Activated CD8-positive, alpha-beta T cell treated with anti-CD3 and anti-CD28 coated beads for 36 hours (primary cell): ENCODE measurements at regions not wholly inside any gene's neighbourhood (a gene's known extent, or its start where the extent isn't known, plus 50 kb on each side); places are given as distances from the start of the nearest gene placed in this dataset.

Source experiments
- ATAC-seq: fragments of 200-7000 bp; cut with Tn5 transposase; one replicate; pipeline ENCODE4 v1.10.0; 2021; ENCODE audit warnings: mild to moderate bottlenecking, moderate library complexity
- CTCF ChIA-PET: fragments of 350-600 bp; sonication (Branson Sonifier 250); formaldehyde crosslinking; loops from one replicate; lab custom pipeline; 2021; ENCODE audit warnings: antibody characterized with exemption; lab: Charles Lee
- POLR2A ChIA-PET: fragments of 350-600 bp; sonication (Branson Sonifier 250); formaldehyde crosslinking; loops from one replicate; lab custom pipeline; 2021; ENCODE audit warnings: antibody characterized with exemption; lab: Charles Lee
- DNase-seq: peaks from one replicate; pipeline ENCODE4 v3.0.0-alpha.2; 2020
- H3K27ac Mint-ChIP-seq: one replicate; pipeline ENCODE4 v1.8.0; 2021; ENCODE audit warnings: mild to moderate bottlenecking, mixed read lengths
- H3K27me3 Mint-ChIP-seq: one replicate; pipeline ENCODE4 v1.8.0; 2021; ENCODE audit warnings: mixed read lengths
- H3K36me3 Mint-ChIP-seq: one replicate; pipeline ENCODE4 v1.8.0; 2021; ENCODE audit warnings: low read depth, mixed read lengths
- H3K4me1 Mint-ChIP-seq: one replicate; pipeline ENCODE4 v1.8.0; 2021; ENCODE audit warnings: low read depth, mixed read lengths
- H3K4me3 Mint-ChIP-seq: one replicate; pipeline ENCODE4 v1.8.0; 2021; ENCODE audit warnings: mild to moderate bottlenecking, moderate library complexity, mixed read lengths
- H3K9me3 Mint-ChIP-seq: one replicate; pipeline ENCODE4 v1.8.0; 2021; ENCODE audit warnings: mixed read lengths
- CTCF ChIP-seq: fragments of 200-600 bp; IDR thresholded peaks from one replicate; pipeline ENCODE4 v1.8.0; 2022; ENCODE audit warnings: antibody characterized with exemption, mild to moderate bottlenecking
- intact Hi-C: fragments of 100-400 bp; cut with micrococcal nuclease; formaldehyde crosslinking; loops from one replicate; pipeline ENCODE4 v1.10.0; 2022

- no peak for TF ChIP-seq CTCF
- POLR2A ChIA-PET: no interaction called here
- ATAC-seq (no peak), DNase-seq (no peak)
- H3K27ac Mint-ChIP-seq: no peak overlapping the region
- H3K36me3 Mint-ChIP-seq: no peaks in the 10 kb centered on the region
- intact Hi-C loops: no loop called here
- no peaks in the 10 kb centered on the region for H3K9me3 Mint-ChIP-seq
- H3K4me1 Mint-ChIP-seq: no peaks in the 10 kb centered on the region
- no peak overlapping the region for H3K4me3 Mint-ChIP-seq
- H3K27me3 Mint-ChIP-seq: no peaks in the 10 kb centered on the region
- CTCF ChIA-PET: no interaction called here
These were observed 283.2 kb downstream of the SOX11 start for GRCh38 chr2:5975401-5975800.

GRCh38 chr2:5976531-5977065 is 284.4 kb downstream of the SOX11 start:
- CTCF ChIA-PET: no interaction called here
- no peaks in the 10 kb centered on the region for H3K27me3 Mint-ChIP-seq
- no peak overlapping the region for H3K27ac Mint-ChIP-seq
- DNase-seq (no peak), ATAC-seq (no peak)
- POLR2A ChIA-PET: no interaction called here
- intact Hi-C loops: no loop called here
- no peaks in the 10 kb centered on the region for H3K4me1 Mint-ChIP-seq
- no peaks in the 10 kb centered on the region for H3K9me3 Mint-ChIP-seq
- no peak for TF ChIP-seq CTCF
- H3K4me3 Mint-ChIP-seq: no peak overlapping the region
- no peaks in the 10 kb centered on the region for H3K36me3 Mint-ChIP-seq

- no peak for ATAC-seq
- CTCF ChIA-PET: no interaction called here
- intact Hi-C loops: no loop called here
These were observed 285.3 kb downstream of the SOX11 start for GRCh38 chr2:5977477-5977876.

GRCh38 chr2:5978131-5978751 is 286.1 kb downstream of the SOX11 start:
- ChIA-PET POLR2A (no interaction called here), CTCF (no interaction called here)
- Mint-ChIP-seq H3K4me1 (no peaks in the 10 kb centered on the region), H3K27ac (no peak overlapping the region), H3K27me3 (no peaks in the 10 kb centered on the region), H3K9me3 (no peaks in the 10 kb centered on the region), H3K4me3 (no peak overlapping the region), H3K36me3 (no peaks in the 10 kb centered on the region)
- intact Hi-C loops: no loop called here
- ATAC-seq: no peak
- DNase-seq: no peak
- no peak for TF ChIP-seq CTCF

More at GRCh38 chr2:5977477-5977876, 285.3 kb downstream of the SOX11 start:
- Mint-ChIP-seq H3K27ac (no peak overlapping the region), H3K27me3 (no peaks in the 10 kb centered on the region), H3K4me3 (no peak overlapping the region), H3K36me3 (no peaks in the 10 kb centered on the region), H3K4me1 (no peaks in the 10 kb centered on the region), H3K9me3 (no peaks in the 10 kb centered on the region)
- TF ChIP-seq CTCF: no peak
- POLR2A ChIA-PET: interaction anchor here (0.7 kb wide), 1 partner anchor 315 kb away, joined by 3 read pairs; no protein-coding TSS in a partner anchor
- DNase-seq: no peak

- H3K27ac Mint-ChIP-seq: no peak overlapping the region
These were observed 288.4 kb downstream of the SOX11 start for GRCh38 chr2:5980450-5981190.

More at GRCh38 chr2:5980450-5981190, 288.4 kb downstream of the SOX11 start:
- Mint-ChIP-seq H3K4me1 (no peaks in the 10 kb centered on the region), H3K36me3 (no peaks in the 10 kb centered on the region), H3K9me3 (no peaks in the 10 kb centered on the region), H3K27me3 (peaks cover 3% of the 10 kb centered on the region), H3K4me3 (no peak overlapping the region)
- no peak for DNase-seq
- ChIA-PET POLR2A (interaction anchor here (0.6 kb wide), 1 partner anchor 140 kb away, joined by 3 read pairs; no protein-coding TSS in a partner anchor), CTCF (no interaction called here)
- no peak for ATAC-seq
- intact Hi-C loops: no loop called here
- TF ChIP-seq CTCF: no peak
